ENCODE measurements at regions not wholly inside any gene's neighbourhood (a gene's known extent, or its start where the extent isn't known, plus 50 kb on each side); places are given as distances from the start of the nearest gene placed in this dataset.

- CTCF ChIA-PET = no interaction called here
- Histone ChIP-seq H3K27ac (ENCODE audit: low read depth in 1 of 2, low read length in 2 of 2) (no peak overlapping the region), H3K4me3 (ENCODE audit: low read length) (no peak overlapping the region), H3K9me3 (ENCODE audit: control insufficient read depth in 1 of 2, insufficient read depth in 1 of 2, low read length in 2 of 2) (peaks cover 12 to 22% of the 10 kb centered on the region in 2 experiments), H3K36me3 (ENCODE audit: insufficient read depth, low read length) (no peaks in the 10 kb centered on the region), H3K4me1 (ENCODE audit: insufficient read depth, low read length) (no peaks in the 10 kb centered on the region), H3K27me3 (ENCODE audit: control insufficient read depth in 1 of 2, insufficient read depth in 2 of 2, low read length in 2 of 2) (no peaks in the 10 kb centered on the region)
- POLR2A ChIA-PET = no interaction called here
- Mint-ChIP-seq H3K4me3 (no peak overlapping the region), H3K27me3 (no peaks in the 10 kb centered on the region), H3K27ac (no peak overlapping the region), H3K4me1 (ENCODE audit: low read depth) (no peaks in the 10 kb centered on the region), H3K36me3 (ENCODE audit: low read depth) (no peaks in the 10 kb centered on the region), H3K9me3 (no peaks in the 10 kb centered on the region)
- intact Hi-C loops (cut with DNase I, micrococcal nuclease) = no loop called here
- no peak for ATAC-seq (ENCODE audit: poor library complexity)
- TF ChIP-seq CTCF (IDR thresholded peaks at IDR 0.05) = no peak
- DNase-seq = no peak
Observed at GRCh38 chr11:69387409-69387885, 93.5 kb downstream of the MYEOV start.

- CTCF ChIA-PET = interaction anchor here (0.6 kb wide), 1 partner anchor 126 kb away, joined by 4 read pairs; no protein-coding TSS in a partner anchor
- H3K4me3 Mint-ChIP-seq = no peak overlapping the region
- intact Hi-C loops (cut with DNase I, micrococcal nuclease) = no loop called here
Observed at GRCh38 chr11:69388210-69388609, 93.3 kb upstream of the LINC01488 start.

GRCh38 chr11:69388661-69389060 lies 92.8 kb upstream of the LINC01488 start:
- no peak for TF ChIP-seq CTCF (IDR thresholded peaks at IDR 0.05)
- no peaks in the 10 kb centered on the region for H3K36me3 ChIP-seq (ENCODE audit: insufficient read depth, low read length)
- H3K4me3 Mint-ChIP-seq = no peak overlapping the region
- intact Hi-C loops (cut with DNase I, micrococcal nuclease) = no loop called here
- no peaks in the 10 kb centered on the region for H3K4me1 Mint-ChIP-seq (ENCODE audit: low read depth)
- H3K27ac Mint-ChIP-seq = no peak overlapping the region
- no peak overlapping the region for H3K27ac ChIP-seq (ENCODE audit: low read depth in 1 of 2, low read length in 2 of 2)
- DNase-seq (no peak), ATAC-seq (ENCODE audit: poor library complexity) (no peak)
- no peak overlapping the region for H3K4me3 ChIP-seq (ENCODE audit: low read length)
- ChIA-PET POLR2A (no interaction called here), CTCF (interaction anchor here (0.6 kb wide), 1 partner anchor 127 kb away, joined by 4 read pairs; no protein-coding TSS in a partner anchor)
- no peaks in the 10 kb centered on the region for H3K36me3 Mint-ChIP-seq (ENCODE audit: low read depth)
- no peaks in the 10 kb centered on the region for H3K27me3 ChIP-seq (ENCODE audit: control insufficient read depth in 1 of 2, insufficient read depth in 2 of 2, low read length in 2 of 2)
- peaks cover 12 to 22% of the 10 kb centered on the region in 2 experiments for H3K9me3 ChIP-seq (ENCODE audit: control insufficient read depth in 1 of 2, insufficient read depth in 1 of 2, low read length in 2 of 2)
- no peaks in the 10 kb centered on the region for H3K27me3 Mint-ChIP-seq
- no peaks in the 10 kb centered on the region for H3K9me3 Mint-ChIP-seq
- H3K4me1 ChIP-seq (ENCODE audit: insufficient read depth, low read length) = no peaks in the 10 kb centered on the region

More at GRCh38 chr11:69388210-69388609, 93.3 kb upstream of the LINC01488 start:
- no peaks in the 10 kb centered on the region for H3K36me3 ChIP-seq (ENCODE audit: insufficient read depth, low read length)
- POLR2A ChIA-PET = no interaction called here
- no peaks in the 10 kb centered on the region for H3K4me1 ChIP-seq (ENCODE audit: insufficient read depth, low read length)
- no peak for TF ChIP-seq CTCF (IDR thresholded peaks at IDR 0.05)
- no peak for ATAC-seq (ENCODE audit: poor library complexity)
- H3K4me1 Mint-ChIP-seq (ENCODE audit: low read depth) = no peaks in the 10 kb centered on the region
- peaks cover 12 to 22% of the 10 kb centered on the region in 2 experiments for H3K9me3 ChIP-seq (ENCODE audit: control insufficient read depth in 1 of 2, insufficient read depth in 1 of 2, low read length in 2 of 2)
- H3K27ac Mint-ChIP-seq = no peak overlapping the region
- no peaks in the 10 kb centered on the region for H3K9me3 Mint-ChIP-seq
- no peaks in the 10 kb centered on the region for H3K36me3 Mint-ChIP-seq (ENCODE audit: low read depth)
- H3K27me3 Mint-ChIP-seq = no peaks in the 10 kb centered on the region
- no peaks in the 10 kb centered on the region for H3K27me3 ChIP-seq (ENCODE audit: control insufficient read depth in 1 of 2, insufficient read depth in 2 of 2, low read length in 2 of 2)
- DNase-seq = no peak
- no peak overlapping the region for H3K27ac ChIP-seq (ENCODE audit: low read depth in 1 of 2, low read length in 2 of 2)
- H3K4me3 ChIP-seq (ENCODE audit: low read length) = no peak overlapping the region
